Erythroblast (primary cell): ENCODE measurements at regions not wholly inside any gene's neighbourhood (a gene's known extent, or its start where the extent isn't known, plus 50 kb on each side); places are given as distances from the start of the nearest gene placed in this dataset.

Source experiments
- GATA1 ChIP-seq: IDR thresholded peaks from 2 replicates; pipeline ENCODE4 v1.6.1; 2011; ENCODE audit warnings: low read depth, mild to moderate bottlenecking, control low read depth, low read length, moderate library complexity
- POLR2A ChIP-seq: IDR thresholded peaks from 2 replicates; pipeline ENCODE4 v1.6.1; 2011; ENCODE audit warnings: mild to moderate bottlenecking, low read length

- TF ChIP-seq POLR2A, result no peak
- no peak for TF ChIP-seq GATA1
Measured at GRCh38 chr6:118367314-118367713, 180.8 kb upstream of the PLN start.
